Astrocyte (in vitro differentiated cells and primary cell): ENCODE measurements at regions not wholly inside any gene's neighbourhood (a gene's known extent, or its start where the extent isn't known, plus 50 kb on each side); places are given as distances from the start of the nearest gene placed in this dataset.

Experiments used
- DNase-seq: peaks from one replicate; pipeline ENCODE4 v3.0.0-alpha.2; 2010; ENCODE audit warnings: low read depth
- FAIRE-seq: peaks from 2 replicates; lab custom pipeline; 2011; peaks lifted over from hg19 to GRCh38; lab: Jason Lieb, UNC
- H2AFZ ChIP-seq: 2 replicates; pipeline ENCODE4 v1.6.0; 2012; ENCODE audit warnings: low read depth, low read length, inconsistent platforms
- H3K27ac ChIP-seq: 2 replicates; pipeline ENCODE4 v1.5.1; 2011; ENCODE audit warnings: low read depth, low read length, inconsistent platforms
- H3K27me3 ChIP-seq: 2 replicates; pipeline ENCODE4 v1.6.0; 2011; ENCODE audit warnings: low read length, inconsistent platforms; ENCODE audit not compliant: insufficient read depth
- H3K36me3 ChIP-seq: 2 replicates; pipeline ENCODE4 v1.5.1; 2011; ENCODE audit warnings: low read length, inconsistent platforms; ENCODE audit not compliant: insufficient read depth
- H3K4me1 ChIP-seq: 2 replicates; pipeline ENCODE4 v1.5.1; 2011; ENCODE audit warnings: low read length, inconsistent platforms; ENCODE audit not compliant: insufficient read depth
- H3K4me2 ChIP-seq: 2 replicates; pipeline ENCODE4 v1.6.0; 2012; ENCODE audit warnings: low read length, inconsistent platforms
- H3K4me3 ChIP-seq: 2 replicates; pipeline ENCODE4 v1.5.1; 2011; ENCODE audit warnings: low read depth, mild to moderate bottlenecking, low read length, inconsistent platforms; ENCODE audit not compliant: insufficient read depth
- H3K79me2 ChIP-seq: 2 replicates; pipeline ENCODE4 v1.6.0; 2012; ENCODE audit warnings: mild to moderate bottlenecking, low read length, inconsistent platforms; ENCODE audit not compliant: insufficient read depth
- H3K9ac ChIP-seq: 2 replicates; pipeline ENCODE4 v1.6.0; 2012; ENCODE audit warnings: mild to moderate bottlenecking, low read length, inconsistent platforms
- H3K9me3 ChIP-seq: 2 replicates; pipeline ENCODE4 v1.5.1; 2012; ENCODE audit warnings: low read depth, mild to moderate bottlenecking, low read length, inconsistent platforms; ENCODE audit not compliant: insufficient read depth
- H4K20me1 ChIP-seq: 2 replicates; pipeline ENCODE4 v1.6.0; 2012; ENCODE audit warnings: low read length, inconsistent platforms; ENCODE audit not compliant: insufficient read depth
- H3K27ac Mint-ChIP-seq: one replicate; pipeline ENCODE4 v1.8.0; 2021; ENCODE audit warnings: mild to moderate bottlenecking, mixed read lengths; ENCODE audit not compliant: unreplicated experiment
- H3K27me3 Mint-ChIP-seq: one replicate; pipeline ENCODE4 v1.8.0; 2021; ENCODE audit warnings: low read depth, mixed read lengths; ENCODE audit not compliant: unreplicated experiment
- H3K36me3 Mint-ChIP-seq: one replicate; pipeline ENCODE4 v1.8.0; 2021; ENCODE audit warnings: low read depth, mixed read lengths; ENCODE audit not compliant: unreplicated experiment
- H3K4me1 Mint-ChIP-seq: one replicate; pipeline ENCODE4 v1.8.0; 2021; ENCODE audit warnings: low read depth, mixed read lengths; ENCODE audit not compliant: unreplicated experiment
- H3K4me3 Mint-ChIP-seq: one replicate; pipeline ENCODE4 v1.8.0; 2021; ENCODE audit warnings: mild to moderate bottlenecking, moderate library complexity, mixed read lengths; ENCODE audit not compliant: unreplicated experiment
- H3K9me3 Mint-ChIP-seq: one replicate; pipeline ENCODE4 v1.8.0; 2021; ENCODE audit warnings: mild to moderate bottlenecking, mixed read lengths; ENCODE audit not compliant: unreplicated experiment
- CTCF ChIP-seq: IDR thresholded peaks from 2 replicates; pipeline ENCODE4 v1.5.1; 2011; ENCODE audit warnings: low read depth, mild to moderate bottlenecking, inconsistent platforms, low read length, moderate library complexity; ENCODE audit not compliant: insufficient read depth
- EZH2 ChIP-seq: IDR thresholded peaks from 2 replicates; pipeline ENCODE4 v1.6.1; 2012; ENCODE audit warnings: mild to moderate bottlenecking, low read length, inconsistent platforms; ENCODE audit not compliant: insufficient read depth

GRCh38 chr4:135834471-135834870, 1632.9 kb upstream of the PABPC4L start:
- no peak for TF ChIP-seq EZH2
- TF ChIP-seq CTCF = no peak
- Mint-ChIP-seq H3K4me1 (peaks cover 3% of the 10 kb centered on the region), H3K27ac (no peak overlapping the region), H3K36me3 (no peaks in the 10 kb centered on the region), H3K9me3 (no peaks in the 10 kb centered on the region), H3K4me3 (no peak overlapping the region), H3K27me3 (no peaks in the 10 kb centered on the region)
- H3K9me3 ChIP-seq = no peaks in the 10 kb centered on the region
- H4K20me1 ChIP-seq = no peaks in the 10 kb centered on the region
- no peaks in the 10 kb centered on the region for H3K36me3 ChIP-seq
- no peak for DNase-seq
- no peak overlapping the region for H2AFZ ChIP-seq
- no peak overlapping the region for H3K9ac ChIP-seq
- no peak overlapping the region for H3K4me2 ChIP-seq
- H3K4me3 ChIP-seq = no peak overlapping the region
- H3K4me1 ChIP-seq = no peaks in the 10 kb centered on the region
- no peaks in the 10 kb centered on the region for H3K27me3 ChIP-seq
- no peak for FAIRE-seq
- no peaks in the 10 kb centered on the region for H3K79me2 ChIP-seq
- H3K27ac ChIP-seq = no peak overlapping the region

- TF ChIP-seq EZH2 (no peak), CTCF (no peak)
- Mint-ChIP-seq H3K9me3 (no peaks in the 10 kb centered on the region), H3K4me3 (no peak overlapping the region), H3K27ac (no peak overlapping the region), H3K27me3 (no peaks in the 10 kb centered on the region), H3K4me1 (no peaks in the 10 kb centered on the region), H3K36me3 (no peaks in the 10 kb centered on the region)
- H3K4me2 ChIP-seq = no peak overlapping the region
- no peak overlapping the region for H3K4me3 ChIP-seq
- H3K4me1 ChIP-seq = no peaks in the 10 kb centered on the region
- H3K9me3 ChIP-seq = no peaks in the 10 kb centered on the region
- no peak overlapping the region for H3K9ac ChIP-seq
- H3K27ac ChIP-seq = no peak overlapping the region
- no peaks in the 10 kb centered on the region for H4K20me1 ChIP-seq
- FAIRE-seq = no peak
- no peaks in the 10 kb centered on the region for H3K36me3 ChIP-seq
- no peak overlapping the region for H2AFZ ChIP-seq
- no peak for DNase-seq
- no peaks in the 10 kb centered on the region for H3K79me2 ChIP-seq
- no peaks in the 10 kb centered on the region for H3K27me3 ChIP-seq
These were observed 1631.9 kb upstream of the PABPC4L start for GRCh38 chr4:135833529-135833928.

GRCh38 chr4:135824759-135825296, 1623.2 kb upstream of the PABPC4L start:
- no peaks in the 10 kb centered on the region for H3K36me3 Mint-ChIP-seq
- FAIRE-seq (no peak), DNase-seq (no peak)
- H3K9ac ChIP-seq = no peak overlapping the region
- no peaks in the 10 kb centered on the region for H3K4me1 Mint-ChIP-seq
- H3K27me3 Mint-ChIP-seq = no peaks in the 10 kb centered on the region
- no peak overlapping the region for H3K4me2 ChIP-seq
- no peaks in the 10 kb centered on the region for H3K9me3 ChIP-seq
- no peak overlapping the region for H2AFZ ChIP-seq
- H3K27ac ChIP-seq = no peak overlapping the region
- H3K4me1 ChIP-seq = no peaks in the 10 kb centered on the region
- no peak overlapping the region for H3K4me3 Mint-ChIP-seq
- no peaks in the 10 kb centered on the region for H3K27me3 ChIP-seq
- H4K20me1 ChIP-seq = no peaks in the 10 kb centered on the region
- TF ChIP-seq CTCF (no peak), EZH2 (no peak)
- no peak overlapping the region for H3K27ac Mint-ChIP-seq
- H3K4me3 ChIP-seq = no peak overlapping the region
- H3K79me2 ChIP-seq = no peaks in the 10 kb centered on the region
- H3K36me3 ChIP-seq = no peaks in the 10 kb centered on the region
- no peaks in the 10 kb centered on the region for H3K9me3 Mint-ChIP-seq
